Vagina (tissue), 2 donors: ENCODE measurements at regions not wholly inside any gene's neighbourhood (a gene's known extent, or its start where the extent isn't known, plus 50 kb on each side); places are given as distances from the start of the nearest gene placed in this dataset.

Experiments
- POLR2A ChIP-seq, 2 donors: fragments of 450-650 bp; IDR thresholded peaks; one replicate each; pipeline ENCODE4 v1.6.1; 2017; ENCODE audit warnings: antibody characterized with exemption in 2 of 2, mild to moderate bottlenecking in 2 of 2, moderate library complexity in 2 of 2
- POLR2AphosphoS5 ChIP-seq, 2 donors: sonication (generic); formaldehyde crosslinking; IDR thresholded peaks; one replicate each; pipeline ENCODE4 v1.9.0; 2017; ENCODE audit warnings: antibody characterized with exemption in 2 of 2, mild to moderate bottlenecking in 2 of 2, low read depth in 1 of 2; ENCODE audit not compliant: insufficient read depth in 1 of 2
- TF ChIP-seq, protein P1 (sequence below), 3 experiments: fragments of 450-650 bp in 2 of 3; fragments of 200-600 bp in 1 of 3; sonication (generic) in 1 of 3; IDR thresholded peaks; one replicate each; pipeline ENCODE4 v1.5.1; 2017 to 2019; ENCODE audit warnings: antibody characterized with exemption in 3 of 3, mild to moderate bottlenecking in 2 of 3, moderate library complexity in 2 of 3

DNA sequence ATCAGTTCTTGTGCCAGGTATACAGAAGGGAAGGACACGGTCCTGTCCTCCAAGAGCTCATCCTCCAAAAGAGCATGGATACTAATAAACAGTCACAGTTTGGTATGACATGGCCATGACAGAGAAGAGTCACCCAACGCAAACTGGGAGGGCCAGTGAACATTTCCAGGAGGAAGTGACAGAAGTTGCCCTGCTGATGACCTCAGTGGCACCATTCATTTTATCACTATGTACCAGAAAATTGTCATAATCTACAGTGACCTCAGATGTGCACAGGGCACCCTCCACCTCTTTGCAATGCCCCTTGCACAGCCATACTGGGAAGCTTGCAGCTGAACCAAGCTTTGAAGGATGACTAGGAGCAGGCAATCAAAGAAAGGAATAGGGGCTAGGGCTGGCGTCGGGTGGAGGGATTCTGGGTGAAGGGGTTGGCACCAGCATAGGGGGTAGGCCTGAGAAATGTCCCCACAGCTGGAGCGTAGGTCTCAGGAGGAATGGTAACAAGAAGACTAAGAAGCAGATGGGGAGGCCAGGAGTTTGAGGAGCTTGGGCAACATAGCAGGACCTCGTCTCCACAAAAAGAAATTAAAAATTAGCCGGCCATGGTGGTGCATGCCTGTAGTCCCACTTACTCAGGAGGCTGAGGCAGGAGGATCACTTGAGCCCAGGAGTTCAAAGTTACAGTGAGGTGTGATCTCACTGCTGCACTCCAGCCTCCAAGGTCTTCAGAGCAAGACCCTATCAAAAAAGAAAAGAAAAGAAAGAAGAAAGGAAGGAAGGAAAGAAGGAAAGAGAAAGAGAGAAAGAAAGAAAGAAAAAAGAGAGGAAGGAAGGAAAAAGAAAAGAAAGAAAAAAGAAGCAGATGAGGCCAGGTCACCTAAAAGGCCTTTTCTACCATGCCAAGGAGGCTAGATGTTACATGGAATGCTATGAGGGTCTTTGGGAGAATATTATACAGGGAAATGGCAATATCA lies 65.3 kb upstream of the SNX9 start:
- TF ChIP-seq, protein P1, sequence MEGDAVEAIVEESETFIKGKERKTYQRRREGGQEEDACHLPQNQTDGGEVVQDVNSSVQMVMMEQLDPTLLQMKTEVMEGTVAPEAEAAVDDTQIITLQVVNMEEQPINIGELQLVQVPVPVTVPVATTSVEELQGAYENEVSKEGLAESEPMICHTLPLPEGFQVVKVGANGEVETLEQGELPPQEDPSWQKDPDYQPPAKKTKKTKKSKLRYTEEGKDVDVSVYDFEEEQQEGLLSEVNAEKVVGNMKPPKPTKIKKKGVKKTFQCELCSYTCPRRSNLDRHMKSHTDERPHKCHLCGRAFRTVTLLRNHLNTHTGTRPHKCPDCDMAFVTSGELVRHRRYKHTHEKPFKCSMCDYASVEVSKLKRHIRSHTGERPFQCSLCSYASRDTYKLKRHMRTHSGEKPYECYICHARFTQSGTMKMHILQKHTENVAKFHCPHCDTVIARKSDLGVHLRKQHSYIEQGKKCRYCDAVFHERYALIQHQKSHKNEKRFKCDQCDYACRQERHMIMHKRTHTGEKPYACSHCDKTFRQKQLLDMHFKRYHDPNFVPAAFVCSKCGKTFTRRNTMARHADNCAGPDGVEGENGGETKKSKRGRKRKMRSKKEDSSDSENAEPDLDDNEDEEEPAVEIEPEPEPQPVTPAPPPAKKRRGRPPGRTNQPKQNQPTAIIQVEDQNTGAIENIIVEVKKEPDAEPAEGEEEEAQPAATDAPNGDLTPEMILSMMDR (IDR thresholded peaks at IDR 0.05), result no peak
- no peak for TF ChIP-seq POLR2AphosphoS5 (IDR thresholded peaks at IDR 0.05; ENCODE audit: insufficient read depth in 1 of 2, low read depth in 1 of 2)
- no peak for TF ChIP-seq POLR2A (IDR thresholded peaks at IDR 0.05)
